ENCODE measurements at regions not wholly inside any gene's neighbourhood (a gene's known extent, or its start where the extent isn't known, plus 50 kb on each side); places are given as distances from the start of the nearest gene placed in this dataset.

DNA sequence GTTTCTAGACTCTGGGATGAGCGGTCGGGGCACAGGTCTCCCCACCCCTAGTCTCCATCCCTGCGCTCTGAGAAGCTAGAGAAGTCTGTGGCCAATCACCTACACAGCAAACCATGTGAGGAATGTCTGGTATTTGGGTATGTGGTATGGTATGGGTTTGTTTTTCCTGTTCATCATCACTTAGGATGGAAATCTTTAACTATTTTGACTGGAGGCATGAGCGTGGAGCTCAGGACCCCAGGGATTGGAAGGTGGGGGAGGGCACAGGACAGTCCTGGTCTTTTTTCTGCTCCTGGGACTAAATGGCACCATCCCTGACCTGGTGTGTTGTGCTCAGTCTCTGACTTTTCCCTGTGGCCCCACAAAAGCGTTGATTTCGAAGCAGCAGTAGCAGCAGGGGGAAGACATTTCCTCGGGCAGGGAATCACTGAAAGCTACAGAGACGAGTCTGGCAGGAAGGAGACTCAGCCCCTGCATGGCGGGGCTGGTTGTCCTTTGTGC is 191.7 kb upstream of the TPM1 start:
- TF ChIP-seq, protein P1, sequence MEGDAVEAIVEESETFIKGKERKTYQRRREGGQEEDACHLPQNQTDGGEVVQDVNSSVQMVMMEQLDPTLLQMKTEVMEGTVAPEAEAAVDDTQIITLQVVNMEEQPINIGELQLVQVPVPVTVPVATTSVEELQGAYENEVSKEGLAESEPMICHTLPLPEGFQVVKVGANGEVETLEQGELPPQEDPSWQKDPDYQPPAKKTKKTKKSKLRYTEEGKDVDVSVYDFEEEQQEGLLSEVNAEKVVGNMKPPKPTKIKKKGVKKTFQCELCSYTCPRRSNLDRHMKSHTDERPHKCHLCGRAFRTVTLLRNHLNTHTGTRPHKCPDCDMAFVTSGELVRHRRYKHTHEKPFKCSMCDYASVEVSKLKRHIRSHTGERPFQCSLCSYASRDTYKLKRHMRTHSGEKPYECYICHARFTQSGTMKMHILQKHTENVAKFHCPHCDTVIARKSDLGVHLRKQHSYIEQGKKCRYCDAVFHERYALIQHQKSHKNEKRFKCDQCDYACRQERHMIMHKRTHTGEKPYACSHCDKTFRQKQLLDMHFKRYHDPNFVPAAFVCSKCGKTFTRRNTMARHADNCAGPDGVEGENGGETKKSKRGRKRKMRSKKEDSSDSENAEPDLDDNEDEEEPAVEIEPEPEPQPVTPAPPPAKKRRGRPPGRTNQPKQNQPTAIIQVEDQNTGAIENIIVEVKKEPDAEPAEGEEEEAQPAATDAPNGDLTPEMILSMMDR (IDR thresholded peaks at IDR 0.05), result no peak
- no peak for TF ChIP-seq ZFX (IDR thresholded peaks at IDR 0.05; ENCODE audit: borderline replicate concordance)
- H3K27ac ChIP-seq, result no peak overlapping the region

DNA sequence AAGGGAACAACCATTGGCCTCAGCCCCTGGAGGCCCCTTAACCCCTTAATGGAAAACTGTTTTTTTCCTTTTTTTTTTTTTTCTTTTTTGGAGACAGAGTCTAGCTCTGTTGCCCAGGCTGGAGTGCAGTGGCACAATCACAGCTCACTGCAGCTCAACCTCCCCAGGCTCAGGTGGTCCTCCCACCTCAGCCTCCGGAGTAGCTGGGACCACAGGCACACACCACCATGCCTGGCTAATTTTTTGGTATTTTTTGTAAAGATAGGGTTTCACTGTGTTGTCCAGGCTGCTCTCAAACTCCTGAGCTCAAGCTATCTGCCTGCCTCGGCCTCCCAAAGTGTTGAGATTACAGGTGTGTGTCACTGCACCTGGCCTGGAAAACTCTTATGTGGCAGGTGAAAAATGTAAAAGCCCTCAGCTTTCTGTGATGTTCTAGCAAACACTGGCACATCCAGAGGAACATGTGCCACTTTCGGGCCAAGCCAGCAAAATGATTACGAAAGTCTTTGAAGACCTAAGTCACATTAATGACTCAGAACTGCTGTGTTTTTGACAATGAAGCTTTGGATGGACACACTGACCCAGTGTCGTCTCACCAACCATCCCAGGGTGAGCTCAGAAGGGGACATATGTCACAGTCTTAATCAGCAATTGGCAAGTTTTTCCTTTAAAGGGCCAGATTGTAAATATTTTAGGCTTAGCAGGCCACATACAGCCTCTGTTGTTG is 189.3 kb upstream of the TPM1 start:
- TF ChIP-seq, protein P1 (IDR thresholded peaks at IDR 0.05), result no peak
- no peak for TF ChIP-seq ZFX (IDR thresholded peaks at IDR 0.05; ENCODE audit: borderline replicate concordance)
- no peak overlapping the region for H3K27ac ChIP-seq

DNA sequence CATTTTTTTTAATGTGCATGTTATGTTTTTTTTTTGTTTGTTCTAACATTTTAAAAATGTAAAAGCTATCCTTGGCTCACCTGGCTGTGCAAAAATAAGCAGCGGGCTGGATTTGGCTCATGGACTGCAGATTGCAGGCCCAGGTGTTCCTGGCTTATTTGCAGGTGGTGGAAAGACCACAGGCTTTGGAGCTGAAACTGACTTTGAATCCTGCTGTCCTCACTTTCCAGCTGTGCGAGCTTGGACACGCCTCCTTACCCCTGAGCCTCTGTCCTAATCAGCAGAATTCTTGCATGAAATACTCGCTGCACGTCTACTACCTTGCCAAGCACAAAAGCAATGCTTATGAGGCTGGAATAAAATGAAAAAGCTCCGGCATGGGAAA is 188.7 kb upstream of the TPM1 start:
- no peak for TF ChIP-seq ZFX (IDR thresholded peaks at IDR 0.05; ENCODE audit: borderline replicate concordance)
- H3K27ac ChIP-seq, result no peak overlapping the region

DNA sequence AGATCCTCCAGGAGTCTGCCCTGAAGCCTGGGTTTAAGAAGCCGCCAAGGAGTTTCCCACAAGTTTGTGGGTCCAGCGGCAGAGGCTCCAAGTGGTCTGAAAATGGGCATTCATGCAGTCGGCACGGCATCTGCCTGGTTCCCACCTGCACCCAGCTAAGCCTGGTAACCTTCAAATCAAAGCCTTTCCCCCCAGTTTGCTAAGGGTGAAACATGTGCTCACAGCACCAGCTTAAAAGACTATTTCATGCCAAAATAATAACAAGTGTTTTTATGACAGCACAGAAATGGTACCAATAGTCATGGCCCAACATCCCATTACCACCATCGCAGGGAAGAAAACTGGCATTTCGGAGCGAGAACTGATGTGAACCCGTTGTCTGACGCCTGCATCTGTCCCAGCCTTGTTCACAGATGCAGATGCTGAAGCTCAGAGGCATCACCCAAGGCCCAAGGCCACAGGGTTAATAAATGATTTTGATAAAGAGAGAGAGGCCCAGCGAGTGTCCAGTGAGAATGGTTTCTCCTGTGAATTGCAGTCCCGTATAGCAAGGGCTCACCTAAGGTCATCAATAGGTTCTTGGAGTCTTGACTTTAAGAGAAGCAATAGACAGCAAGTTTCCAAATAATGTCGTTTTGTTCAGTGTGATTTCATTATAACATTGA is 188.0 kb upstream of the TPM1 start:
- no peak for TF ChIP-seq ZFX (IDR thresholded peaks at IDR 0.05; ENCODE audit: borderline replicate concordance)
- TF ChIP-seq, protein P1 (IDR thresholded peaks at IDR 0.05), result no peak

DNA sequence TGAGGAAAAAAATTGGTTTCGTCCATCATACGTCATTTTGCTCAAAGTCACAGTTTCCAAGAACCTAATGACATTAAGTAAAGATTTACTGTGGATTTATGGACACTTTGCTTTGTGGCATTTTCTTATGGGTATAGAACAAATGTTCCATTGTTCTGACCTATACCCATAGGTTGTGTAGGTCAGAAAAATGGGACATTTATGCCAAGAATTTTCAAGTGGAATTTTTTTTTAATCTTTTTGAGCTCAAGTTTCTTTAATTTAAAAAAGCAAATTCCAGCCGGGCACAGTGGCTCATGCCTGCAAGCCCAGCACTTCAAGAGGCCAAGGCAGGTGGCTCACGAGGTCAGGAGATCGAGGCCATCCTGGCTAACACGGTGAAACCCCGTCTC is 187.5 kb upstream of the TPM1 start:
- TF ChIP-seq ZFX (IDR thresholded peaks at IDR 0.05; ENCODE audit: borderline replicate concordance), result no peak
- TF ChIP-seq, protein P1 (IDR thresholded peaks at IDR 0.05), result no peak
- no peak overlapping the region for H3K27ac ChIP-seq

More for the DNA sequence above, 188.0 kb upstream of the TPM1 start:
- H3K27ac ChIP-seq, result no peak overlapping the region

DNA sequence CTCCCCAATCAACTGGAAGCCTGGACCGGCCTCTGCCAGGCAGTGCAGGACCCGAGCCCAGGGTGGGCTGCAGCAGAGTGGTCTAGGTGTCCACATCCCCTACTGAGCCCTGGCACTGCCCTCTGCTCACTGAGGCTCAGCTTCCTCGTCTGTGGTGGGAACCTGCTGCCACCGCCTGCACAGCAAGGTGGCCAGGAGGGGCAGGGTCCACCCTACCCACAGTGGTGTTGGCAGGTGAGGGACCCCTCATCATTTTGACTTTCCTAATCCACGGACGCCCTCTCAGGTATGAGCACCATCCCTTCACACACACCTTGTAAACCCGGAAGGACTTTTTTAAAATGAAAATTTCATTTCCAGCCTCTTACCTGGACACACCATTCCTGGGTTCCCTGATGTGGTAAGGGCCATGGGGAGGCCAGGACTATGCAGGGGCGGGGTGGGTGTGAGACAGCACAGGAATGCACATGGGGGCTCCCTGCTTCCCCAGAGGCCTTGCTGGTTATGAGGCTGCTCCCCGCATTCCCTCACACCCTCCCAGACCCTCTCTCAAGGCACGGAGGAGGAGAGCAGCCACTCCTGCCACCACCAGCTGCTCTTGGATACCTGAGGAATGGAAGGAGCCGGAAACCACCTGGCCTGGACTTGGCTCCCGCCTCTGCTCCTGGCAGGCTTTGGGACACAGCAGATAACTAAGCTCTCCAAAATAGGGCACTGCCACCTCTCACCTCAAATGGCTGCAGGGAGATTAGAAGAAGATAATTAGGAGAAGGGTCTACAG is 185.9 kb upstream of the TPM1 start:
- no peak for TF ChIP-seq ZFX (IDR thresholded peaks at IDR 0.05; ENCODE audit: borderline replicate concordance)
- TF ChIP-seq, protein P1 (IDR thresholded peaks at IDR 0.05), result no peak

DNA sequence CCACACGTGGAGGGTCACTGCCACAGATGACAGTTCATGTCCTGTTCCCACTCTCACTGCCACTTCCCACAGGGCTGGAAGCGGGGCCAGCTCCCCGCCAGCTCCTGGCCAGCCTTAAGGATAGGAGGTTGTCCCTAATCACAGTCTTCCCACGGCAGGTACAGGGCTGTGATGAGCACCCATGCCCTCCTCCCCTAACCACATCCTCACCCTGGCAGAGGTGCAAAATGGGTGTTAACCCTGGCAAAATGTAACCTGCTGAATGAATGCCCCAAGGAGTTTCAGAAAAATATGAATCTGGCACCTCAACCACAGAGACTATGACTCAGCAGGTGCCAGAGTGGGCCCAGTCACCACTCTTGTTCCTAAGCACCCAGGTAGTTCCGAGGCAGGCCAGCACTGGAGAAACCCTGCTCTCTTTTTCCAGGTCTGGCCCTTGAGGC is 185.1 kb upstream of the TPM1 start:
- no peak overlapping the region for H3K27ac ChIP-seq
- no peak for TF ChIP-seq ZFX (IDR thresholded peaks at IDR 0.05; ENCODE audit: borderline replicate concordance)
- TF ChIP-seq, protein P1 (IDR thresholded peaks at IDR 0.05), result no peak

More for the DNA sequence above, 185.9 kb upstream of the TPM1 start:
- H3K27ac ChIP-seq, result no peak overlapping the region

Data from 22Rv1 (cell line).